ENCODE measurements at regions not wholly inside any gene's neighbourhood (a gene's known extent, or its start where the extent isn't known, plus 50 kb on each side); places are given as distances from the start of the nearest gene placed in this dataset.
"Not testable (repeated sequence)": the region's sequence is repeated elsewhere in the genome, so short reads cannot be mapped to it uniquely, and the experiment has no call there.

DNA sequence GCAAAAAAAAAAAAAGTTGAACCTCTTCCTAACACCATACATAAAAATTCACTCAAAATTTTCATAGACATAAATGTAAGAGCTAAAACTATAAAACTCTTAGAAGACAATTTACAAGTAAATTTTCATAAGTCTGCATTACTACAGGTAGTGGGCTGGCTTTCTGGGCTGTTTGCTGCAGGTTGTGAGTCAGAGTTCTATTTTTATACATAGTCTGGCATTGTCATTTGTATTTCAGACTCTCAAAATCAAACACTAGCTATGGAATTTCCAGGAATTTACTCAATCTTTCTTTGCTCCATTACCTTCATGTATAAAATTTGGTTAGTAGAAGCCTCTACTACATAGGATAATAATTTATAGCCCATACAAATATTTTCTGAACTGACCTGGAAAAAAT is 227.2 kb downstream of the COX18 start:
- BruUV-seq (replicated peaks) = no TSS peak
- no peaks in the 10 kb centered on the region for H3K36me3 ChIP-seq (ENCODE audit: insufficient read depth, low read length, poor library complexity, severe bottlenecking)
- H3K4me3 ChIP-seq (ENCODE audit: low read depth, low read length, poor library complexity, severe bottlenecking) = no peak overlapping the region
- ChIA-PET POLR2A (ENCODE audit: low non-redundant PET) (no interaction called here), CTCF (no interaction called here)
- no peak overlapping the region for H3K27ac ChIP-seq (ENCODE audit: low read depth, low read length, poor library complexity, severe bottlenecking)
- TF ChIP-seq, protein P1, sequence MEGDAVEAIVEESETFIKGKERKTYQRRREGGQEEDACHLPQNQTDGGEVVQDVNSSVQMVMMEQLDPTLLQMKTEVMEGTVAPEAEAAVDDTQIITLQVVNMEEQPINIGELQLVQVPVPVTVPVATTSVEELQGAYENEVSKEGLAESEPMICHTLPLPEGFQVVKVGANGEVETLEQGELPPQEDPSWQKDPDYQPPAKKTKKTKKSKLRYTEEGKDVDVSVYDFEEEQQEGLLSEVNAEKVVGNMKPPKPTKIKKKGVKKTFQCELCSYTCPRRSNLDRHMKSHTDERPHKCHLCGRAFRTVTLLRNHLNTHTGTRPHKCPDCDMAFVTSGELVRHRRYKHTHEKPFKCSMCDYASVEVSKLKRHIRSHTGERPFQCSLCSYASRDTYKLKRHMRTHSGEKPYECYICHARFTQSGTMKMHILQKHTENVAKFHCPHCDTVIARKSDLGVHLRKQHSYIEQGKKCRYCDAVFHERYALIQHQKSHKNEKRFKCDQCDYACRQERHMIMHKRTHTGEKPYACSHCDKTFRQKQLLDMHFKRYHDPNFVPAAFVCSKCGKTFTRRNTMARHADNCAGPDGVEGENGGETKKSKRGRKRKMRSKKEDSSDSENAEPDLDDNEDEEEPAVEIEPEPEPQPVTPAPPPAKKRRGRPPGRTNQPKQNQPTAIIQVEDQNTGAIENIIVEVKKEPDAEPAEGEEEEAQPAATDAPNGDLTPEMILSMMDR (conservative IDR thresholded peaks at IDR 0.05; ENCODE audit: low read depth, low read length) = no peak
- TF ChIP-seq EZH2 (IDR thresholded peaks at IDR 0.05; ENCODE audit: borderline replicate concordance, low read depth, low read length, poor library complexity, severe bottlenecking) = no peak
- H3K9me3 ChIP-seq (ENCODE audit: low read depth, low read length, poor library complexity, severe bottlenecking) = no peaks in the 10 kb centered on the region
- DNase-seq (ENCODE audit: low spot score) = no peak
- H3K27me3 ChIP-seq (replicated peaks; ENCODE audit: insufficient read depth, low read depth, low read length, poor library complexity) = no peaks in the 10 kb centered on the region
- intact Hi-C loops (cut with micrococcal nuclease; ENCODE audit: unreplicated experiment) = no loop called here
- H3K4me1 ChIP-seq (ENCODE audit: insufficient read depth, low read length, poor library complexity, severe bottlenecking) = no peaks in the 10 kb centered on the region

DNA sequence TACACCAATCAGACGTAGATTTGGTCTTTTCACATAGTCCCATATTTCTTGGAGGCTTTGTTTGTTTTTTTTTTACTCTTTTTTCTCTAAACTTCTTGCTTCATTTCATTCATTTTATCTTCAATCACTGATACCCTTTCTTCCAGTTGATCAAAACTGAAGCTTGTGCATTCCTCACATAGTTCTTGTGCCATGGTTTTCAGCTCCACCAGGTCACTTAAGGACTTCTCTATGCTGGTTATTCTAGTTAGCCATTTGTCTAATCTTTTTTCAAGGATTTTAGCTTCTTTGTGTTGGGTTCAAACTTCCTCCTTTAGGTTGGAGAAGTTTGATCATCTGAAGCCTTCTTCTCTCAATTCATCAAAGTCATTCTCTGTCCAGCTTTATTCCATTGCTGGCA is 229.3 kb downstream of the COX18 start:
- BruUV-seq (replicated peaks); POLR2A ChIA-PET (ENCODE audit: low non-redundant PET); CTCF ChIA-PET; intact Hi-C loops (cut with micrococcal nuclease; ENCODE audit: unreplicated experiment); H3K4me3 ChIP-seq (ENCODE audit: low read depth, low read length, poor library complexity, severe bottlenecking); H3K4me1 ChIP-seq (ENCODE audit: insufficient read depth, low read length, poor library complexity, severe bottlenecking); H3K9me3 ChIP-seq (ENCODE audit: low read depth, low read length, poor library complexity, severe bottlenecking); H3K36me3 ChIP-seq (ENCODE audit: insufficient read depth, low read length, poor library complexity, severe bottlenecking); H3K27me3 ChIP-seq (replicated peaks; ENCODE audit: insufficient read depth, low read depth, low read length, poor library complexity); H3K27ac ChIP-seq (ENCODE audit: low read depth, low read length, poor library complexity, severe bottlenecking); DNase-seq (ENCODE audit: low spot score): not testable (repeated sequence)

DNA sequence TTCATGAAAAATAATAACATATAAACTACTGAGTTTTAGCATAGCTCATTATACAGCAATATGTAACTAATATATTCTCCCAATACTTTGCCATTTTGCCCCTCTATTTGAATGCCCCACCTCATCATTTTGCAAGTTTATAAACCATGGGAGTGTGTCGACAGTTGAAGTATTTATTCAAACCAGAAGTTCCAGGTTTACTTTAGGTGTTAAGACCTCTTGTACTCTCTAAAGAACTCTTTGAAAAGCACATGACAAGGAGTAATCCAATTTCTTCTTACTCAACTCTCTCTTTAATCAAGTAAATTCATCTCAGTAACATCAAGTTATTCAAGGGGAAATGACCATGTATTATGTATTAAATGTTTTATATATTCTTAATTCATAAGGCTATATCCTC is 240.7 kb downstream of the COX18 start:
- H3K27me3 ChIP-seq (replicated peaks; ENCODE audit: insufficient read depth, low read depth, low read length, poor library complexity) = no peaks in the 10 kb centered on the region
- H3K27ac ChIP-seq (ENCODE audit: low read depth, low read length, poor library complexity, severe bottlenecking) = no peak overlapping the region
- DNase-seq (ENCODE audit: low spot score) = no peak
- no peak overlapping the region for H3K4me3 ChIP-seq (ENCODE audit: low read depth, low read length, poor library complexity, severe bottlenecking)
- CTCF ChIA-PET = no interaction called here
- POLR2A ChIA-PET (ENCODE audit: low non-redundant PET) = no interaction called here
- no peaks in the 10 kb centered on the region for H3K4me1 ChIP-seq (ENCODE audit: insufficient read depth, low read length, poor library complexity, severe bottlenecking)
- intact Hi-C loops (cut with micrococcal nuclease; ENCODE audit: unreplicated experiment) = no loop called here
- H3K9me3 ChIP-seq (ENCODE audit: low read depth, low read length, poor library complexity, severe bottlenecking) = no peaks in the 10 kb centered on the region
- TF ChIP-seq EZH2 (IDR thresholded peaks at IDR 0.05; ENCODE audit: borderline replicate concordance, low read depth, low read length, poor library complexity, severe bottlenecking) = no peak
- TF ChIP-seq, protein P1 (conservative IDR thresholded peaks at IDR 0.05; ENCODE audit: low read depth, low read length) = no peak
- H3K36me3 ChIP-seq (ENCODE audit: insufficient read depth, low read length, poor library complexity, severe bottlenecking) = no peaks in the 10 kb centered on the region
- BruUV-seq (replicated peaks) = no TSS peak

DNA sequence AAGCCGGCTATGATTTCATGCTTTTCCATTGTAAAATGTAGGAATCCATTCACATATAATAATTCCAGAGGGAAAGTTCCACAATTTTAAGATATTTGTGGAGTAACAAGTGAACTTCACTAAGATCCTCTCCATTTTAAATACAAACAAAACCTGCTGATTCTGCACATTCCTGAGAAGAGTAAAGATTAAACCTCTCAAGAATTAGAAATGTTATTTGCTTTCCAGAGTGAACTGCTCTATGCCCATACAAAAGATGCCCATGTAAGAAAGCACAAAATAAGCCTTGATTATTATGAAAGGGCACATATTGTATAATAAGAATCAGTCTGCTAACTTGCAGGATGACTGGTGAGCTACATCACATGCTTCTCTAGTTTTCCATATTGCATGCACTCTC is 241.5 kb downstream of the COX18 start:
- TF ChIP-seq EZH2 (IDR thresholded peaks at IDR 0.05; ENCODE audit: borderline replicate concordance, low read depth, low read length, poor library complexity, severe bottlenecking) = no peak
- TF ChIP-seq, protein P1 (conservative IDR thresholded peaks at IDR 0.05; ENCODE audit: low read depth, low read length) = no peak
- intact Hi-C loops (cut with micrococcal nuclease; ENCODE audit: unreplicated experiment) = no loop called here
- Histone ChIP-seq H3K27ac (ENCODE audit: low read depth, low read length, poor library complexity, severe bottlenecking) (no peak overlapping the region), H3K27me3 (replicated peaks; ENCODE audit: insufficient read depth, low read depth, low read length, poor library complexity) (no peaks in the 10 kb centered on the region), H3K4me3 (ENCODE audit: low read depth, low read length, poor library complexity, severe bottlenecking) (no peak overlapping the region), H3K4me1 (ENCODE audit: insufficient read depth, low read length, poor library complexity, severe bottlenecking) (no peaks in the 10 kb centered on the region), H3K9me3 (ENCODE audit: low read depth, low read length, poor library complexity, severe bottlenecking) (no peaks in the 10 kb centered on the region), H3K36me3 (ENCODE audit: insufficient read depth, low read length, poor library complexity, severe bottlenecking) (no peaks in the 10 kb centered on the region)
- no TSS peak for BruUV-seq (replicated peaks)
- no peak for DNase-seq (ENCODE audit: low spot score)
- ChIA-PET POLR2A (ENCODE audit: low non-redundant PET) (no interaction called here), CTCF (interaction anchor here (0.6 kb wide), 1 partner anchor 501 kb away, joined by 3 read pairs; no protein-coding TSS in a partner anchor)
